ENCODE measurements at regions not wholly inside any gene's neighbourhood (a gene's known extent, or its start where the extent isn't known, plus 50 kb on each side); places are given as distances from the start of the nearest gene placed in this dataset.
"Not testable (repeated sequence)": the region's sequence is repeated elsewhere in the genome, so short reads cannot be mapped to it uniquely, and the experiment has no call there.

DNA sequence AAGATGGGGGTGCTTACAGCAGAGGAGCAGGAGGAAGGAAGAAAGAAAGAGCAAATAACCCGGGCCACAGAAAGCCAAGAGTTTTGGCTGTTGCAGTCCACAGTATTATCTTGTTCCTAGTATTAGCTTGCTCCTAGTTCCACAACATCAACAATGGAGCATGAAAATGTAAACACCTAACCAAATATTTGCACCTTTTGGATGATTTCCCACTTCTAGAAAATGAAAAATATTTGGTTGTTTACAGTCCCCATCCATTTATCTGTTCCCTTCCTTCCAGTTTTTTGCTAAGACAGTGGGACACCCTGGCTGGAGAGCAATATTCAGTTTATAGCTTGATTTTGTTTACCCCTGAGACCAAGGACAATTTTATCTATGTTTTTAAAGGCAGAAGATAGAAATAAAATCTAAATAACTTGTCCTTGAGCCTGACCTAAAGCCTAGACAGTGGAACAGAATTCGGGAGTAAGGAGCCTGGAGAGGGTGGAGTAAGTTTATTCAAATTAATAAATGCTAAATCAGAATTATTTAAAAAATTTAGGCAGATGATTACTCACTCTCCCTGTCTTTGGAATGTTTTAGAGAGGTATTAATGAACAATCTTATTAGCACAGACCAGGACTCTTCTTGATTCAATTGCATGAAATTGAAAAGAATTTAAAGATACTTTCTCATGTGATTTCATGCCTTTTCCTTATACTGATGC lies 51.6 kb downstream of the RESF1 start:
- DNase-seq (ENCODE audit: low read depth in 1 of 2, low spot score in 1 of 2): no peak

GRCh38 chr12:32012249-32012785 lies 53.1 kb downstream of the RESF1 start:
- DNase-seq (ENCODE audit: low read depth in 1 of 2, low spot score in 1 of 2): no peak

DNA sequence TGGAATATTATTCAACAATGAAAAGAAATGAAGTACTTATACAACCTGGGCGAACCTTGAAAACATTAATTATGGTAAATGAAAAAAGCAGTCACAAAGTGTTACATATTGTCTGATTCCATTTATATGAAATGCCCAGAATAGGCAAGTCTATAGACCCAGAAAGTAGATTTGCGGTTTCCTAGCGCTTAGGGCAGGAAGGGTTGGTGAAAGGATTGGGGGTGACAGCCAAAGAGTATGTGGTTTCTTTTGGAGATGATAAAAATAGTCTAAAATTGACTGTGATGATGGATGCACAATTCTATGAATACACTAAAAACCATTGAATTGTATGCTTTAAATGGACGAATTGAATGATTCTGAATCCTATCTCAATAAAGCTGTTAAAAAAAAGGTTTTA lies 55.8 kb downstream of the RESF1 start:
- no peak for DNase-seq (ENCODE audit: low read depth in 1 of 2, low spot score in 1 of 2)

DNA sequence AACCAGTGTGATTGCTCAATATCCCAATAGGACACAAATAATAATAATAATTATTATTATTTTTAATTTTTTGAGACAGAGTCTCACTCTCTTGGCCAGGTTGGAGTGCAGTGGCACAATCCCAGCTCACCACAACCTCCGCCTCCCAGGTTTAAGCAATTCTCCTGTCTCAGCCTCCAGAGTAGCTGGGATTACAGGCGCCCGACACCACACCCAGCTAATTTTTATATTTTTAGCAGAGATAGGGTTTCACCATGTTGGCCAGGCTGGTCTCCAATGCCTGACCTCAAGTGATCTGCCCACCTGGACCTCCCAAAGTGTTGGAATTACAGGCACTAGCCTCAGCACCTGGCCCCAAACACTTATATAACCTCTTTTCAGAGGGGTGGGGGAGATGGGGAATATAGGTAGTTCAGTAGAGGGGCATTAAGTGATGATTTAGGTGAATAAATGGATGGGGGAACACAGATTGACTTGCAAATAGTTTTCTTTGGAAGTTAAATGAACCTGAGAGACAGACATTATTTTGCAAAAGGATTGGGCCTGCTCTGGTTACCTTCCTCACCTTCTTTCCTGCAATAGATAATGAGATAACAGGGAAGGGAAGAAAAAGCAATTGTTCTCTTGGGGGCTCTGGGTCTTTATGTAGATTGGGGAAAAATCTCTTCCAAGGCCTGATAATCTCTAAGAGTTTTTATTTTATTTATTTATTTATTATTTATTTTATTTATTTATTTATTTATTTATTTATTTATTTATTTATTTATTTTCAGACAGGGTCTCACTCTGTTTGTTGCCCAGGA lies 57.7 kb downstream of the RESF1 start:
- no peak for DNase-seq (ENCODE audit: low read depth in 1 of 2, low spot score in 1 of 2)

GRCh38 chr12:32021346-32021773 lies 62.1 kb downstream of the RESF1 start:
- no peak for DNase-seq (ENCODE audit: low read depth in 1 of 2, low spot score in 1 of 2)

DNA sequence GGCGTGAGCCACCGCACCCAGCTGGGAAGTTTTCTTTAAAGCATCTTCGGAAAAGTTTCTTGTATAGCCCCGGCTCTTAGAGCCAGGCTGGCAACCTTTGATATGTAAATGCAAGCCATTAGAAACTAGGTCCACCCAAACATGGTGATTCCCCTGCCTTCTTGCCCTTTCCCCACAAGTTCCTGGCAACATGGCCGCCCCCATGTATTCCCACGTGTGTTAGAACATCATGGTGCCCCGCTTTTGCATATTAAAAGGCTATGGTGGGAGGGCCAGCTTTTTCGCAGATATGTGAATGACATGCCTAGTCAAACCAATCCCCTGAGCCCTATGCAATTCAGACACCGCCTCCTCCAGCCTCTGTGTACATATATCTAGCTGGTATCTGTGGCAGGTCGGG lies 63.2 kb downstream of the RESF1 start:
- not testable (repeated sequence) for DNase-seq (ENCODE audit: low read depth in 1 of 2, low spot score in 1 of 2)

DNA sequence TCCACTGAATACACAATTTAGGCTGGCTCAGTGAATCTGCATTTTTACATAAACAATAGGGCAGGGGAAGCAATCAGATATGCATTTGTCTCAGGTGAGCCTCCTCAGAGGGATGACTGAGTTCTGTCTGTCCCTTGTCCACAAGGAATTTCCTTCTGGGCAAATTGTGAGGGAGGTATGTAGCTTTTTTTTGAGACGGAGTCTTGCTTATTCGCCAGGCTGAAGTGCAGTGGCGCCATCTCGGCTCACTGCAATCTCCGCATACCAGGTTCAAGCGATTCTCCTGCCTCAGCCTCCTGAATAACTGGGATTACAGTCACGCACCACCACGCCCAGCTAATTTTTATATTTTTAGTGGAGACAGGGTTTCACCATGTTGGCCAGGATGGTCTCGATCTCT lies 64.6 kb downstream of the RESF1 start:
- not testable (repeated sequence) for DNase-seq (ENCODE audit: low read depth in 1 of 2, low spot score in 1 of 2)

GRCh38 chr12:32024884-32025592 lies 65.8 kb downstream of the RESF1 start:
- DNase-seq (ENCODE audit: low read depth in 1 of 2, low spot score in 1 of 2): no peak

GRCh38 chr12:32025906-32026305 lies 66.7 kb downstream of the RESF1 start:
- DNase-seq (ENCODE audit: low read depth in 1 of 2, low spot score in 1 of 2): peak in 1 of 2 donors; percentile 12

DNA sequence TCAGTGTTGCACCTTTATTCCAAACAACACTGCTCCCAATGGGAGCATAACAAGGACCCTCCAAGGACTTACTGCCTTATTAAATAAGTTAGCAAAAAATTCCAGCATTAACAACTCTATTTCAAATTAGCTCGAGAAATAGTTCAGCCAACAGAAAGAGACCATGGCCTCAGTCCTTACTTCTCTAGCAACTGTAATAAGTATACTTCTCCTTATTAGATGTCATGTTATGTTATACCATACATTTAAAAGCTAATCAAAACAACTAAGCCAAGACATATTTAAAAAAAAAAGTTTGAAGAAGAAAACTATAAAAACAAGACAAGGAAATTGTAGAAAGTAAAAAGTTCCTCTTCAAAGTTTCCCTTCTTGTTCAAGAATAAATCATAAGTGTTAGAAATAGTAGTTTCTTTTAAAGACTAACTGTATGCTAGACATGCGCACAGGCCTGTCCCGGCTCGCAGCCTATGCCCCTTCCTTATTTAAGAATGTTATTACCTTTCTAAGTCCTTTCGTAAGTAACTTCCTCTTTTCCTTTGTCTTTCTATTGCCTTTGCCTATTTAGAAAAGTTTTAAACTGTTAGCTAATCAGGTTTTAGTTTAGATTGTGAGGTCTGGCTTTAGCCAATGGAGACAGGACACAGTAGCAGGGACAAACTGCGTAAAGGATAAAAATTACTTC lies 68.6 kb downstream of the RESF1 start:
- no peak for DNase-seq (ENCODE audit: low read depth in 1 of 2, low spot score in 1 of 2)

- DNase-seq (ENCODE audit: low read depth in 1 of 2, low spot score in 1 of 2): no peak
Measured at GRCh38 chr12:32030151-32030550, 70.9 kb downstream of the RESF1 start.

- DNase-seq (ENCODE audit: low read depth in 1 of 2, low spot score in 1 of 2): no peak
Measured at GRCh38 chr12:32030676-32031075, 71.5 kb downstream of the RESF1 start.

DNA sequence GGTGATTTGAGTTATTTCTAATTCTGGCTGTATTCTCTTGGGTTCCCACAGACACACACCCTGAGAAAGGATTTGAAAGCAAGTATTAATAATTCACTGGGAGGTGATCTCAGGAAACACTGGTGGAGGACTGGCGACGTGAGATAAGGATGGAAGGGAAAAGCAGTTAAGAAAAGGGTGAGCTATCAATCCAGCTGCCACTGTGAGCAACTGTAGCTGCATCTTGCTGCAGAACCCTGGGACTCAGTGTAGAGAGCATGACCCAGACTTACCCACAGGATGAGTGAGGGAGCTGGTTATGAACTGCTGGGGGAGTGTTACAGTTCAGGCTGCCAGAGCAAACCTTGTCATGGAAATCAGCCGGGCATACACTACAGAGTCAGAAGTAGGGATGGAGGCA lies 71.9 kb downstream of the RESF1 start:
- no peak for DNase-seq (ENCODE audit: low read depth in 1 of 2, low spot score in 1 of 2)

GRCh38 chr12:32032205-32032810 lies 73.1 kb downstream of the RESF1 start:
- no peak for DNase-seq (ENCODE audit: low read depth in 1 of 2, low spot score in 1 of 2)

- no peak for DNase-seq (ENCODE audit: low read depth in 1 of 2, low spot score in 1 of 2)
Measured at GRCh38 chr12:32033406-32033805, 73.2 kb upstream of the BICD1 start.

DNA sequence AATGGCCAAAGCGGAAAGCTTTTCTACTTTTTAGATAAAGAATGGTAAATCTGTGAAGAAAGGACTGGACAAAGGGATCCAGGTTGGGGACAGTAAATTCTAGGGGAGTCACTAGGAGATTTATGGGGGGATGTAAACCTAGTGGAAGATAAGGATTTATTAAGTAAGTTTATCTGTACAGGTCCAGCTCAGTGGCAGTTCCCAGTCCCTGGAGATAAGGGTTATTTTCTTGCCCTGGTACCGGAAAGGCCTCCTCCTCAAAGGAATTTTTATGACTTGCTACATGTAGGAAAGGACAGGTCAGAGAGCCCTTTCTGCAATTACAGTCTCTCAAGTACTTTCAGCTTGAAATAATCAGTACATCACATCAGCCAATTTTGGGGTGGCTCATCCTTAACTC lies 72.6 kb upstream of the BICD1 start:
- DNase-seq (ENCODE audit: low read depth in 1 of 2, low spot score in 1 of 2): no peak

DNA sequence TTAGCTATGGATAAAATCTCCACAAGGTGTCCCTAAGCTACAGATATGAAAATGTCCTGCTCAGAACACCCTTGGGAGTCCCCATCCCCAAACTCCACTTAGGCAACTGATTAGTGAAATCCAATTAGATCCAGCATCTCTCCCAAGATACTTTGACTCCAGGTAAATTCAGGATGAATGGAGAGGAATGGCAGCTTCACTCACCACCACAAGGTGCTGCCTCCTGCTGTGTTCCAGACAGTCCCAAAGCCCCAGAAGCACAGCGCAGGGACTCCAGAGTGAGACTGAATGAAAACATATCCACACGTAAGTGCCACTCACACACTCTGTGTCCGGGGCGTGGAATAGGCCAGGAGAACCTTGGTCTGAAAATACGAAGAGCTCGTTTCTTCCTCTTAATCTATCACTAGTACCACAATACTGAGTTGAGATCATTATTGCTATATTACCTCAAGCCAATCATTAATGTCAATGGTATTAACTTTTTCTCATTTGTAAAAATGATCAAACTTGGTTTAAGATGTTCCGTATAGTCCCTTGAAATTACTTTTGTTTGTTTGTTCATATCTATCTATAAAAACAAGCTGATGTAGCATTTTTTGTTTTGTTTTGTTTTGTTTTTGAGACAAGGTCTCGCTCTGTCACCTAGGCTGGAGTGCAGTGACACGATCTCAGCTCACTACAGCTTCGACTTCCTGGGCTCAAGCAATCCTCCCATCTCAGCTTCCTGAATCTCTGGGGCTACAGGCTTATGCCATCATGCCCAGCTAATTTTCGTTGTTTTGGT lies 70.0 kb upstream of the BICD1 start:
- DNase-seq (ENCODE audit: low read depth in 1 of 2, low spot score in 1 of 2): no peak

DNA sequence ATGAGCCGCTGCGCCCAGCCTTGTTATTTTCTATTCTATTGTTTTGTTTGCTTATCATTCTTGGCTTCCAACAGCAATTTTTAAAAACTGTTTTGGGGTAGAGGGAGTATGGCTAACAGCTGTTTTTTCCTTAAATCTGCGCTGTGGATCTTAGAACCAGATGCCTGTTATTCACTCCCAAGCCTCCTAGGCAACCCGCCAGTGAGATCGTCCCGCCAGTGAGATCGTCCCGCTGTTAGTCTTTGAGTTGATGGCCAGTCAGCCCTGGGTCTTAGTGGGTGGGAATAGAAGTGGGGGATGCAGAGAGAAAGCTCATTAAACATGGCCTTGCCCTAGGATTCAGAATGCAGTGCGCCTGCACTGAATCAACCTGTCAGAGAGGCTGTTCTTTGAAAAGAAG lies 67.3 kb upstream of the BICD1 start:
- no peak for DNase-seq (ENCODE audit: low read depth in 1 of 2, low spot score in 1 of 2)

DNA sequence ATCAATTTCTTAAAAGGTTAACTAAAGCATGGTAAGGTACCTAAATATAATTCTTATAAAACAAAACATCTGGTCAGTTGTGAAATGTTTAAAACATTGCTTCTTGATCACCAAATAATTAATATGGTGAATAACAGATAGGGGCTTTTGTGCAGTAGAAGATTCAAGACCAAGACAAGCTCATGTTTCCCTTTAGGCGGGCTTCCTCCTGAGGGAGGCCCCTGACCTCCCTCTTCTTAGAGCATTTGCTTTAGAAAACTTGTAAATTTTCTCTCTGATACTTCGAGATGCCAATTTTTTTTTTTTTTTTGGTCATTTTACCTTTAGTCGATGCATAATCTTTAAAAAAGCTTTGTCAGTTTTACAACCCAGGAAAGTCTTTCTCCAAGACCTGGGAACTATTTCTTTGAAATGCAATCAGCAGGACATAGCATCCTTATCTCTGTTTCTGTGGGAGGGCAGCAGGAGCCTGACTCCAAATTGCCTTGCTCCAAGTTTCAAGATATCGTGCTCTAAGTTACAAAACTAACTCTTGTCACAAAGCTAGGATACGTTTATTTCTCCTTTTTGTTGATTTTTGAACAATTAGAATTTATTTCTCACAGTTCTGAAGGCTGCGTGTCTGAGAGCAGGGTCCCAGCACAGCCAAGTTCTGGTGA lies 66.6 kb upstream of the BICD1 start:
- DNase-seq (ENCODE audit: low read depth in 1 of 2, low spot score in 1 of 2): no peak

Measured in stimulated activated CD4-positive, alpha-beta T cell treated with anti-CD3 and anti-CD28 coated beads, Interleukin-15, amount 100 ng/mL, for 1 hour (primary cell).